Transverse colon (tissue), 4 donors: ENCODE measurements at regions not wholly inside any gene's neighbourhood (a gene's known extent, or its start where the extent isn't known, plus 50 kb on each side); places are given as distances from the start of the nearest gene placed in this dataset.

Experiments
- DNase-seq: peaks from one replicate; pipeline ENCODE4 v3.0.0-alpha.2; 2019
- H3K27ac ChIP-seq, 4 donors: fragments of 200-600 bp; sonication (generic); 2 replicates each; pipeline ENCODE4 v1.5.1; 2016 to 2018; ENCODE audit warnings: inconsistent platforms in 4 of 4
- H3K27me3 ChIP-seq: fragments of 200-600 bp; sonication (generic); 2 replicates; pipeline ENCODE4 v1.5.1; 2017; ENCODE audit warnings: inconsistent platforms
- H3K36me3 ChIP-seq, 4 donors: fragments of 200-600 bp; sonication (generic); 2 replicates each; pipeline ENCODE4 v1.5.1; 2017 to 2019; ENCODE audit warnings: inconsistent platforms in 4 of 4
- H3K4me1 ChIP-seq, 4 donors: fragments of 200-600 bp; sonication (generic); 2 replicates each; pipeline ENCODE4 v1.5.1; 2017 to 2020; ENCODE audit warnings: inconsistent platforms in 4 of 4
- H3K4me3 ChIP-seq, 4 donors: fragments of 200-600 bp; sonication (generic); 1 replicate in 1 of 4; 2 replicates in 3 of 4; pipeline versions ENCODE4 v1.5.1 to v1.6.1; 2017 to 2019; ENCODE audit warnings: inconsistent platforms in 4 of 4
- H3K9me3 ChIP-seq, 2 donors: fragments of 200-600 bp; sonication (generic); 2 replicates each; pipeline ENCODE4 v1.5.1; 2017 to 2019; ENCODE audit warnings: inconsistent platforms in 2 of 2
- CTCF ChIP-seq, 5 experiments: fragments of 200-600 bp in 3 of 5; fragments of 450-650 bp in 2 of 5; sonication (generic) in 3 of 5; IDR thresholded peaks; 1 replicate in 2 of 5; 2 replicates in 3 of 5; pipeline ENCODE4 v1.5.1; 2016 to 2017; ENCODE audit warnings: antibody characterized with exemption in 5 of 5, inconsistent platforms in 3 of 5, mild to moderate bottlenecking in 2 of 5, moderate library complexity in 1 of 5
- EP300 ChIP-seq: sonication (generic); formaldehyde crosslinking; IDR thresholded peaks from one replicate; pipeline ENCODE4 v1.6.1; 2017; ENCODE audit warnings: antibody characterized with exemption, low read depth
- POLR2A ChIP-seq: fragments of 450-650 bp; IDR thresholded peaks from one replicate; pipeline ENCODE4 v1.6.1; 2016; ENCODE audit warnings: antibody characterized with exemption, mild to moderate bottlenecking, moderate library complexity
- POLR2AphosphoS5 ChIP-seq, 3 donors: sonication (generic); formaldehyde crosslinking; IDR thresholded peaks; one replicate each; pipeline ENCODE4 v1.6.1; 2016; ENCODE audit warnings: antibody characterized with exemption in 3 of 3
- WGBS, 2 donors: methylation state at CpG; one replicate each; pipeline ENCODE4 v1.1.5; 2018; ENCODE audit warnings: low coverage in 1 of 2; 5-methylcytosine and 5-hydroxymethylcytosine counted together
- in situ Hi-C, 4 donors: fragments of 200-750 bp; cut with MboI; loops; one replicate each; pipeline versions ENCODE4 v1.15.0 to v1.15.1; 2017; ENCODE audit warnings: low sequenced_read_pairs in 3 of 4, low pct_ligation_motif_present in 1 of 4, low pct_unique_long_range_greater_than_20kb in 1 of 4
- intact Hi-C: fragments of 100-400 bp; cut with DNase I; formaldehyde crosslinking; loops from one replicate; pipeline ENCODE4 v1.15.1; 2023; ENCODE audit warnings: low total_unique reads

GRCh38 chr3:194272861-194273742, 78.0 kb downstream of the CPN2 start:
- TF ChIP-seq POLR2AphosphoS5 (IDR thresholded peaks at IDR 0.05) = no peak
- no peak for TF ChIP-seq EP300
- TF ChIP-seq CTCF (IDR thresholded peaks at IDR 0.05) = no peak
- no peak for TF ChIP-seq POLR2A
- DNase-seq = peak; percentile 4
- no peaks in the 10 kb centered on the region for H3K9me3 ChIP-seq
- no peaks in the 10 kb centered on the region for H3K27me3 ChIP-seq
- no peaks in the 10 kb centered on the region for H3K36me3 ChIP-seq
- 67 to 85% methylated on average over 3 to 32 of the region's 32 CpGs for WGBS, 2 donors
- H3K4me3 ChIP-seq = no peak overlapping the region
- intact Hi-C loops (loop anchor here (5.0 kb wide), 1 partner anchor 136 kb away; the partner anchor contains the start of gene HES1), in situ Hi-C loops (no loop called here)
- peak overlapping the region in 3 of 4 donors; percentile 23 to 87 (median 73) for H3K27ac ChIP-seq
- peaks cover 28 to 51% (median 36%) of the 10 kb centered on the region in 4 donors for H3K4me1 ChIP-seq

- in situ Hi-C loops (no loop called here), intact Hi-C loops (loop anchor here (5.0 kb wide), 1 partner anchor 137 kb away; the partner anchor contains the start of gene HES1)
- TF ChIP-seq POLR2A (no peak), EP300 (no peak), CTCF (IDR thresholded peaks at IDR 0.05) (no peak), POLR2AphosphoS5 (IDR thresholded peaks at IDR 0.05) (no peak)
- no peaks in the 10 kb centered on the region for H3K9me3 ChIP-seq
- H3K4me3 ChIP-seq = no peak overlapping the region
- 85 to 100% methylated on average over 2 to 7 of the region's 7 CpGs for WGBS, 2 donors
- H3K36me3 ChIP-seq = no peaks in the 10 kb centered on the region
- H3K4me1 ChIP-seq = peaks cover 33 to 58% (median 42%) of the 10 kb centered on the region in 4 donors
- no peak for DNase-seq
- no peak overlapping the region for H3K27ac ChIP-seq
- no peaks in the 10 kb centered on the region for H3K27me3 ChIP-seq
Observed at GRCh38 chr3:194273743-194274310, 77.3 kb downstream of the CPN2 start.

DNA sequence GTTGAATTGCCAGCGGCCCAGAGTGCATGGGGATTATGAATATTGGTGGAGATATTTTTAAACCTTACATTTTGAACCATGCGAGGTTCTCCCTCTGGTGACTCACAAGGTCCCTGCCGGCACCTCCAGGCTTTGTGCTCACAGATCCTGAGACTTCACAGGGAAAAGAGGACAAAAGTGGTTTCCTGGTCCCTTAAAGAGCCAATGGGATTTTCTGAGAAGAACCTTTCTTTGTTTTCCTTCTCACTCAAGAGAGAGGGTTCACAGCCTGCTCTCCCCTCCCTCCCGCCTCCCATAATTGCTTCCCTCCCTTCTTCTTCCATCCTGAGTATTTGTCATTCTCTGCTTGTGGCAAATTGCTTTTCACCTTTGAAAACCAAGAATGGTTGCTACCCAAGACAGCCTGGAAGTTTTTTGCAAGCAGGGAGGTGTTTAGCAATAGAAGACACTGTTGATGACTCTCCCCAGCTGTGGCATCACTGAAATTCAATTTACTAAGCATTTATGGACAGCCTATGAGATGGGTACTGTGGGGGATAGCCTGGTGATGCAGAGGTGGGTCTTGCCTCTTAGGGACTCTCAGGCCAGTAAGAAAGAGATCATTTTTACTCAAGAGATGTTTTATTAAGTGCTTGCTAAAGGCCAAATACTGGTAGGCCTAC, 76.6 kb downstream of the CPN2 start:
- intact Hi-C loops (loop anchor here (5.0 kb wide), 1 partner anchor 137 kb away; the partner anchor contains the start of gene HES1), in situ Hi-C loops (no loop called here)
- no peaks in the 10 kb centered on the region for H3K27me3 ChIP-seq
- TF ChIP-seq POLR2A (no peak), POLR2AphosphoS5 (IDR thresholded peaks at IDR 0.05) (no peak), CTCF (IDR thresholded peaks at IDR 0.05) (no peak), EP300 (no peak)
- H3K4me3 ChIP-seq = no peak overlapping the region
- no peak for DNase-seq
- 67 to 70% methylated on average over 3 to 4 of the region's 4 CpGs for WGBS, 2 donors
- no peaks in the 10 kb centered on the region for H3K36me3 ChIP-seq
- H3K27ac ChIP-seq = peak overlapping the region in 2 of 4 donors; percentile 56 to 81
- H3K4me1 ChIP-seq = peaks cover 38 to 58% (median 40%) of the 10 kb centered on the region in 4 donors
- no peaks in the 10 kb centered on the region for H3K9me3 ChIP-seq

DNA sequence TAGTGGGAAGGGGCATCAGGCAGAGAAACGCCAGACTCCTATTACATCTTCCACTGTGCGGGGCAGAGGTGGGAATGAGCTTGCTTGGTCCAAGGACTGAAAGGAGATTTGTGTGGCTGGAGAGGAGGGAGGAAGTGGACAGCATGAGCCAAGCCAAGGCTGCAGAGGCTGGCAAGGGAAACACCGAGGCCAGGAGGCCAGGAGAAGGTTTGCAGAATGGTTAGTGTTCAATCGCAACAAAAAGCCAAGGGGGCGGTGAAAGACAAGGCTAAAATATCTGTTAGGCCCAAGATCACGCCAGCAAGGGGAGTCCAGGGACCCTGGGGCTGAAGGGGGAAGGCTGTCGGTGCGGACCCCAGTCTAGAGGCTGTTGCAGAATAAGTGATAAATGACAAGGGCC, 75.8 kb downstream of the CPN2 start:
- in situ Hi-C loops (no loop called here), intact Hi-C loops (no loop called here)
- Histone ChIP-seq H3K4me3 (no peak overlapping the region), H3K4me1 (peaks cover 32 to 50% (median 35%) of the 10 kb centered on the region in 4 donors), H3K9me3 (no peaks in the 10 kb centered on the region), H3K27me3 (no peaks in the 10 kb centered on the region), H3K36me3 (no peaks in the 10 kb centered on the region), H3K27ac (peak overlapping the region in 2 of 4 donors; percentile 56 to 81)
- WGBS, 2 donors = 68 to 78% methylated on average over 8 of the region's 8 CpGs
- no peak for TF ChIP-seq POLR2A
- TF ChIP-seq EP300 = no peak
- TF ChIP-seq POLR2AphosphoS5 (IDR thresholded peaks at IDR 0.05) = no peak
- TF ChIP-seq CTCF (IDR thresholded peaks at IDR 0.05) = no peak
- no peak for DNase-seq
